ENCODE measurements at regions not wholly inside any gene's neighbourhood (a gene's known extent, or its start where the extent isn't known, plus 50 kb on each side); places are given as distances from the start of the nearest gene placed in this dataset.

GRCh38 chr12:19811922-19812321, 372.6 kb downstream of the AEBP2 start (continued):
- TF ChIP-seq, protein P1, sequence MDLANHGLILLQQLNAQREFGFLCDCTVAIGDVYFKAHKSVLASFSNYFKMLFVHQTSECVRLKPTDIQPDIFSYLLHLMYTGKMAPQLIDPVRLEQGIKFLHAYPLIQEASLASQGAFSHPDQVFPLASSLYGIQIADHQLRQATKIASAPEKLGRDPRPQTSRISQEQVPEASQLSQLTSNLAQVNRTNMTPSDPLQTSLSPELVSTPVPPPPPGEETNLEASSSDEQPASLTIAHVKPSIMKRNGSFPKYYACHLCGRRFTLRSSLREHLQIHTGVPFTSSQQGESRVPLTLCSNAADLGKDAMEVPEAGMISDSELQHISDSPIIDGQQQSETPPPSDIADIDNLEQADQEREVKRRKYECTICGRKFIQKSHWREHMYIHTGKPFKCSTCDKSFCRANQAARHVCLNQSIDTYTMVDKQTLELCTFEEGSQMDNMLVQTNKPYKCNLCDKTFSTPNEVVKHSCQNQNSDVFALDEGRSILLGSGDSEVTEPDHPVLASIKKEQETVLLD (IDR thresholded peaks at IDR 0.05) = no peak
- TF ChIP-seq HNRNPK (IDR thresholded peaks at IDR 0.05; ENCODE audit: low read depth, low read length, poor library complexity, severe bottlenecking) (no peak), HDAC2 (IDR thresholded peaks at IDR 0.05) (no peak)

GRCh38 chr12:19819231-19819630, 379.9 kb downstream of the AEBP2 start:
- in situ Hi-C loops (cut with MboI) (no loop called here), intact Hi-C loops (cut with micrococcal nuclease) (no loop called here)
- H4K20me1 ChIP-seq (replicated peaks; ENCODE audit: control insufficient read depth, insufficient read depth, low read length) = no peaks in the 10 kb centered on the region
- no peaks in the 10 kb centered on the region for H3K9me3 ChIP-seq (replicated peaks; ENCODE audit: control insufficient read depth, insufficient read depth, low read depth, low read length)
- H3K9me1 ChIP-seq (ENCODE audit: control insufficient read depth, insufficient read depth, low read length) = no peaks in the 10 kb centered on the region
- no peak overlapping the region for H3K4me3 ChIP-seq
- no peak overlapping the region for H3K4me2 ChIP-seq (ENCODE audit: insufficient read depth, low read length)
- ChIA-PET CTCF (ENCODE audit: low intra/inter-chr PET ratio) (no interaction called here), POLR2A (no interaction called here)
- ATAC-seq = no peak
- no peaks in the 10 kb centered on the region for H3K27me3 ChIP-seq (ENCODE audit: control insufficient read depth in 2 of 2, insufficient read depth in 2 of 2, low read length in 2 of 2)
- 0% methylated on average over 4 of the region's 4 CpGs for WGBS (ENCODE audit: insufficient coverage, low coverage, missing lambda C conversion rate)
- H3K4me1 ChIP-seq (replicated peaks in 1 of 2; ENCODE audit: control insufficient read depth in 2 of 2, insufficient read depth in 2 of 2, low read length in 2 of 2) = no peaks in the 10 kb centered on the region
- H3K79me2 ChIP-seq (ENCODE audit: control insufficient read depth, insufficient read depth, low read length) = no peaks in the 10 kb centered on the region
- H2AFZ ChIP-seq (ENCODE audit: low read depth, low read length) = no peak overlapping the region
- BruUV-seq (replicated peaks) = no TSS peak
- DNase-seq (ENCODE audit: extremely low read depth in 1 of 4, low spot score in 3 of 4) = no peak
- H3K27ac ChIP-seq (ENCODE audit: extremely low read depth, low read depth, low read length) = no peak overlapping the region
- no peak overlapping the region for H3K9ac ChIP-seq (ENCODE audit: insufficient read depth in 1 of 2, low read depth in 2 of 2, low read length in 2 of 2)
- no peak for FAIRE-seq
- TF ChIP-seq SOX6 (IDR thresholded peaks at IDR 0.05) = no peak
- no peak for TF ChIP-seq TCFL5 (CRISPR knock-in tag; conservative IDR thresholded peaks at IDR 0.05)
- TF ChIP-seq FIP1L1 (IDR thresholded peaks at IDR 0.05; ENCODE audit: low read depth, low read length, poor library complexity, severe bottlenecking) = no peak
- no peaks in the 10 kb centered on the region for H3K36me3 ChIP-seq (ENCODE audit: control insufficient read depth, insufficient read depth, low read length)

Data from K562 (cell line).